Loucy (cell line): ENCODE measurements at regions not wholly inside any gene's neighbourhood (a gene's known extent, or its start where the extent isn't known, plus 50 kb on each side); places are given as distances from the start of the nearest gene placed in this dataset.

Experiments
- EZH2phosphoT487 ChIP-seq: fragments of 200-600 bp; IDR thresholded peaks from 2 replicates; pipeline ENCODE4 v1.6.1; 2018; ENCODE audit warnings: antibody characterized with exemption, mild to moderate bottlenecking, moderate library complexity, borderline replicate concordance
- TF ChIP-seq, protein P1 (sequence below): fragments of 200-600 bp; sonication (generic); conservative IDR thresholded peaks from 2 replicates; pipeline ENCODE4 v1.5.1; 2014; ENCODE audit warnings: mild to moderate bottlenecking, antibody characterized with exemption, low read length

DNA sequence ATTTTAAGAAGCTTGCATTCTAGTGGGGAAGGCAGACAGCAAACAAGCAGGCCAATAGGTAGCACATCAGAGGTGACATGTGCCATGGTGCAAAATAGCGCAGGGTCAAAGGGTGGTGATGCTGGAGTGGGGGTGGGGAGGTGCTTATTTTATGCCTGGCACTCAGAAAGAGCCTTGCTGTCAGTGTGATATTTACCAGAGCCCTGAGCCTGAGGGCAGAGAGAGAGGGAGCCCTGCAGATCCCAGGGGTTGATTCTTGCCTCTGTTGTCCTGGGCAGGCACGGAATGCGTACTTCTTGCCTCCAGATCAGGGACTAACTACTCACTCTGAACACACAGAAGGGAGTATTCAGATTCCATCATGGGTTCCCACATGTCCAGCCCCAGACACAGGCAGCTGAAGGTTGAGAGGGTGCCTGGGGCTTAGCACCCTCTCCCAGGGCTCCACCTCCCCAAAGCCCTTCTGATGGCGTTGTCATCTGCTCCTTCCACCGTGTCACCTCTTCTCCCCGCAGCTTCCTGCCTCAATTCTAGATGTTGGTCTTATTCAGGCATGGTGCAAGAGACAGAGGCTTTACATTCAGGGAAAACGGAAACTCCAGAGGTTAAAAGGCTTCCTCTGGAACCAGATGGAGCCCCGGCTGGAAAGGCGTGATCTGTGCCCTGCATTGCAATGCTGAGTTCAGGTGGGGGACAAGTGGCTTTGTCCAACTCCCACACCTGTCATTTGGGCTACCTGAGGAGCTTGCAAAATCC, 252.3 kb downstream of the HAUS1 start:
- TF ChIP-seq, protein P1, sequence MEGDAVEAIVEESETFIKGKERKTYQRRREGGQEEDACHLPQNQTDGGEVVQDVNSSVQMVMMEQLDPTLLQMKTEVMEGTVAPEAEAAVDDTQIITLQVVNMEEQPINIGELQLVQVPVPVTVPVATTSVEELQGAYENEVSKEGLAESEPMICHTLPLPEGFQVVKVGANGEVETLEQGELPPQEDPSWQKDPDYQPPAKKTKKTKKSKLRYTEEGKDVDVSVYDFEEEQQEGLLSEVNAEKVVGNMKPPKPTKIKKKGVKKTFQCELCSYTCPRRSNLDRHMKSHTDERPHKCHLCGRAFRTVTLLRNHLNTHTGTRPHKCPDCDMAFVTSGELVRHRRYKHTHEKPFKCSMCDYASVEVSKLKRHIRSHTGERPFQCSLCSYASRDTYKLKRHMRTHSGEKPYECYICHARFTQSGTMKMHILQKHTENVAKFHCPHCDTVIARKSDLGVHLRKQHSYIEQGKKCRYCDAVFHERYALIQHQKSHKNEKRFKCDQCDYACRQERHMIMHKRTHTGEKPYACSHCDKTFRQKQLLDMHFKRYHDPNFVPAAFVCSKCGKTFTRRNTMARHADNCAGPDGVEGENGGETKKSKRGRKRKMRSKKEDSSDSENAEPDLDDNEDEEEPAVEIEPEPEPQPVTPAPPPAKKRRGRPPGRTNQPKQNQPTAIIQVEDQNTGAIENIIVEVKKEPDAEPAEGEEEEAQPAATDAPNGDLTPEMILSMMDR = no peak
- TF ChIP-seq EZH2phosphoT487 = no peak
